K562 (cell line): ENCODE measurements at regions not wholly inside any gene's neighbourhood (a gene's known extent, or its start where the extent isn't known, plus 50 kb on each side); places are given as distances from the start of the nearest gene placed in this dataset.

ENCODE experiments used
- ATAC-seq: fragments of 200-7000 bp; cut with Tn5 transposase; 3 replicates; pipeline ENCODE4 v1.9.1; 2020; ENCODE audit warnings: moderate library complexity
- BruUV-seq: library from RNA; stranded (reverse); fragments of 400-500 nt; replicated peaks from 2 replicates; lab custom pipeline; 2021; lab: Mats Ljungman, UMichigan
- CTCF ChIA-PET: fragments of 300-600 bp; formaldehyde crosslinking; extraction: SDS; loops from one replicate; lab custom pipeline; 2021; ENCODE audit warnings: low intra/inter-chr PET ratio; lab: Yijun Ruan, JAX
- POLR2A ChIA-PET: fragments of 300-600, 350-650 bp; sonication (Branson Sonifier 250); formaldehyde crosslinking; extraction: SDS; loops from one replicate; lab custom pipeline; 2021; ENCODE audit warnings: antibody characterized with exemption, inconsistent platforms; lab: Yijun Ruan, JAX
- DNase-seq, 4 experiments: peaks; one replicate each; pipeline versions ENCODE4 v3.0.0 to v3.0.0-alpha.2; 2011 to 2018; ENCODE audit warnings: low spot score in 3 of 4, mixed read lengths in 3 of 4; ENCODE audit errors: extremely low read depth in 1 of 4
- FAIRE-seq: peaks from 2 replicates; lab custom pipeline; 2011; peaks lifted over from hg19 to GRCh38; lab: Jason Lieb, UNC
- H2AFZ ChIP-seq: 2 replicates; pipeline ENCODE4 v1.6.0; 2011; ENCODE audit warnings: low read depth, low read length, control low read depth, inconsistent platforms
- H3K27ac ChIP-seq: fragments of 200-600 bp; 3 replicates; pipeline ENCODE4 v1.8.0; 2011; ENCODE audit warnings: low read depth, mild to moderate bottlenecking, control low read depth, inconsistent platforms, low read length, moderate library complexity, mixed read lengths; ENCODE audit errors: extremely low read depth
- H3K27me3 ChIP-seq, 2 experiments: fragments of 300-600 bp in 1 of 2; 2 replicates in 1 of 2; 3 replicates in 1 of 2; pipeline versions ENCODE4 v1.6.0 to v1.8.0; 2011; ENCODE audit warnings: inconsistent platforms in 2 of 2, low read length in 2 of 2, mild to moderate bottlenecking in 1 of 2, mixed read lengths in 1 of 2, moderate library complexity in 1 of 2; ENCODE audit not compliant: control insufficient read depth in 2 of 2, insufficient read depth in 2 of 2
- H3K36me3 ChIP-seq: fragments of 300-600 bp; 3 replicates; pipeline ENCODE4 v1.8.0; 2011; ENCODE audit warnings: mild to moderate bottlenecking, low read length, inconsistent platforms; ENCODE audit not compliant: control insufficient read depth, insufficient read depth
- H3K4me1 ChIP-seq, 2 experiments: fragments of 200-600 bp in 1 of 2; replicated peaks in 1 of 2; 2 replicates in 1 of 2; 3 replicates in 1 of 2; pipeline versions ENCODE4 v1.5.1 to v1.8.0; 2011; ENCODE audit warnings: inconsistent platforms in 2 of 2, low read length in 2 of 2, mild to moderate bottlenecking in 1 of 2, mixed read lengths in 1 of 2, moderate library complexity in 1 of 2; ENCODE audit not compliant: control insufficient read depth in 2 of 2, insufficient read depth in 2 of 2
- H3K4me2 ChIP-seq: 2 replicates; pipeline ENCODE4 v1.6.1; 2011; ENCODE audit warnings: low read length, control low read depth, inconsistent platforms, mixed read lengths; ENCODE audit not compliant: insufficient read depth
- H3K4me3 ChIP-seq: fragments of 200-600 bp; sonication (generic), shearing (Covaris generic); 2 replicates; pipeline ENCODE4 v1.5.1; 2016; ENCODE audit warnings: control low read depth, inconsistent platforms
- H3K79me2 ChIP-seq: fragments of 200-600 bp; 3 replicates; pipeline ENCODE4 v1.8.0; 2011; ENCODE audit warnings: low read length, inconsistent platforms; ENCODE audit not compliant: control insufficient read depth, insufficient read depth
- H3K9ac ChIP-seq, 2 experiments: 2 replicates each; pipeline versions ENCODE4 v1.6.0 to v1.6.1; 2011; ENCODE audit warnings: low read depth in 2 of 2, low read length in 2 of 2, control low read depth in 1 of 2, inconsistent platforms in 1 of 2, mild to moderate bottlenecking in 1 of 2, mixed read lengths in 1 of 2; ENCODE audit not compliant: insufficient read depth in 1 of 2
- H3K9me1 ChIP-seq: one replicate; pipeline ENCODE4 v1.6.0; 2011; ENCODE audit warnings: inconsistent platforms, mild to moderate bottlenecking, low read length, moderate library complexity; ENCODE audit not compliant: control insufficient read depth, insufficient read depth
- H3K9me3 ChIP-seq: replicated peaks from 2 replicates; pipeline ENCODE4 v1.5.1; 2011; ENCODE audit warnings: low read depth, low read length, inconsistent platforms; ENCODE audit not compliant: control insufficient read depth, insufficient read depth
- H4K20me1 ChIP-seq: replicated peaks from 2 replicates; pipeline ENCODE4 v1.6.1; 2011; ENCODE audit warnings: low read length, inconsistent platforms, mixed read lengths; ENCODE audit not compliant: control insufficient read depth, insufficient read depth
- EZH2 ChIP-seq: IDR thresholded peaks from 2 replicates; pipeline ENCODE4 v1.6.1; 2012; ENCODE audit warnings: low read depth, mild to moderate bottlenecking, inconsistent platforms, low read length, borderline replicate concordance
- KDM1A ChIP-seq, 2 experiments: fragments of 450-650 bp; IDR thresholded peaks; 2 replicates each; pipeline ENCODE4 v1.6.1; 2016; ENCODE audit warnings: mild to moderate bottlenecking in 2 of 2
- STAT6 ChIP-seq: sonication (generic); formaldehyde crosslinking; IDR thresholded peaks from 2 replicates; pipeline ENCODE4 v1.8.1; 2023; ENCODE audit warnings: mild to moderate bottlenecking, missing genetic modification reagents
- TAF15 ChIP-seq: fragments of 200-400 bp; formaldehyde crosslinking; IDR thresholded peaks from 2 replicates; pipeline ENCODE4 v1.6.1; 2017; ENCODE audit warnings: mild to moderate bottlenecking, low read depth, low read length, moderate library complexity
- WGBS: fragments of 100-300 bp; shearing (Covaris generic); methylation state at CpG from one replicate; pipeline ENCODE4 v1.1.6; 2016; ENCODE audit warnings: low coverage, mixed read lengths; ENCODE audit not compliant: insufficient coverage; ENCODE audit errors: missing lambda C conversion rate; 5-methylcytosine and 5-hydroxymethylcytosine counted together
- in situ Hi-C: fragments of 300-500 bp; cut with MboI; formaldehyde crosslinking; loops from 4 replicates; pipeline ENCODE4 v1.15.0; 2018; ENCODE audit warnings: inconsistent platforms, mixed read lengths
- intact Hi-C: fragments of 100-400 bp; cut with micrococcal nuclease; formaldehyde crosslinking; loops from 2 replicates; pipeline ENCODE4 v1.14.2; 2022

GRCh38 chr5:110925398-110925797, 146.1 kb upstream of the TSLP start:
- Histone ChIP-seq H3K9ac (no peak overlapping the region), H3K27me3 (no peaks in the 10 kb centered on the region), H3K79me2 (no peaks in the 10 kb centered on the region), H2AFZ (no peak overlapping the region), H3K4me2 (no peak overlapping the region), H4K20me1 (no peaks in the 10 kb centered on the region), H3K36me3 (no peaks in the 10 kb centered on the region), H3K9me3 (no peaks in the 10 kb centered on the region), H3K9me1 (no peaks in the 10 kb centered on the region), H3K4me3 (no peak overlapping the region), H3K27ac (no peak overlapping the region), H3K4me1 (no peaks in the 10 kb centered on the region)
- WGBS = 0% methylated on average over 2 of the region's 2 CpGs
- BruUV-seq = no TSS peak
- ChIA-PET POLR2A (no interaction called here), CTCF (no interaction called here)
- in situ Hi-C loops (no loop called here), intact Hi-C loops (no loop called here)
- FAIRE-seq (no peak), ATAC-seq (no peak), DNase-seq (no peak)
- TF ChIP-seq TAF15 (no peak), EZH2 (no peak), STAT6 (CRISPR knock-in tag) (no peak)

- Histone ChIP-seq H3K4me2 (no peak overlapping the region), H3K9me1 (no peaks in the 10 kb centered on the region), H2AFZ (no peak overlapping the region), H3K79me2 (no peaks in the 10 kb centered on the region), H3K36me3 (no peaks in the 10 kb centered on the region), H3K9ac (no peak overlapping the region), H3K27me3 (no peaks in the 10 kb centered on the region), H3K9me3 (no peaks in the 10 kb centered on the region), H3K4me1 (no peaks in the 10 kb centered on the region), H4K20me1 (no peaks in the 10 kb centered on the region), H3K27ac (no peak overlapping the region), H3K4me3 (no peak overlapping the region)
- WGBS = 0% methylated on average over 1 of the region's 1 CpG
- no peak for FAIRE-seq
- no peak for TF ChIP-seq KDM1A (IDR thresholded peaks at IDR 0.05)
- no TSS peak for BruUV-seq
- no peak for ATAC-seq
- ChIA-PET CTCF (no interaction called here), POLR2A (no interaction called here)
- no peak for DNase-seq
- intact Hi-C loops (no loop called here), in situ Hi-C loops (no loop called here)
These were observed 145.6 kb upstream of the TSLP start for GRCh38 chr5:110925916-110926315.
